ENCODE measurements at regions not wholly inside any gene's neighbourhood (a gene's known extent, or its start where the extent isn't known, plus 50 kb on each side); places are given as distances from the start of the nearest gene placed in this dataset.

- Histone ChIP-seq H3K27me3 (no peaks in the 10 kb centered on the region), H3K4me3 (no peak overlapping the region), H3K27ac (peak overlapping the region in 3 of 4 donors; percentile 20 to 64 (median 54)), H3K4me1 (peaks cover 0 to 41% (median 12%) of the 10 kb centered on the region in 3 donors), H3K9me3 (no peaks in the 10 kb centered on the region), H3K36me3 (no peaks in the 10 kb centered on the region)
- no peak for ATAC-seq
- TF ChIP-seq POLR2A (IDR thresholded peaks at IDR 0.05): no peak
- TF ChIP-seq, protein P1, sequence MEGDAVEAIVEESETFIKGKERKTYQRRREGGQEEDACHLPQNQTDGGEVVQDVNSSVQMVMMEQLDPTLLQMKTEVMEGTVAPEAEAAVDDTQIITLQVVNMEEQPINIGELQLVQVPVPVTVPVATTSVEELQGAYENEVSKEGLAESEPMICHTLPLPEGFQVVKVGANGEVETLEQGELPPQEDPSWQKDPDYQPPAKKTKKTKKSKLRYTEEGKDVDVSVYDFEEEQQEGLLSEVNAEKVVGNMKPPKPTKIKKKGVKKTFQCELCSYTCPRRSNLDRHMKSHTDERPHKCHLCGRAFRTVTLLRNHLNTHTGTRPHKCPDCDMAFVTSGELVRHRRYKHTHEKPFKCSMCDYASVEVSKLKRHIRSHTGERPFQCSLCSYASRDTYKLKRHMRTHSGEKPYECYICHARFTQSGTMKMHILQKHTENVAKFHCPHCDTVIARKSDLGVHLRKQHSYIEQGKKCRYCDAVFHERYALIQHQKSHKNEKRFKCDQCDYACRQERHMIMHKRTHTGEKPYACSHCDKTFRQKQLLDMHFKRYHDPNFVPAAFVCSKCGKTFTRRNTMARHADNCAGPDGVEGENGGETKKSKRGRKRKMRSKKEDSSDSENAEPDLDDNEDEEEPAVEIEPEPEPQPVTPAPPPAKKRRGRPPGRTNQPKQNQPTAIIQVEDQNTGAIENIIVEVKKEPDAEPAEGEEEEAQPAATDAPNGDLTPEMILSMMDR (IDR thresholded peaks at IDR 0.05): no peak
- TF ChIP-seq POLR2AphosphoS5 (IDR thresholded peaks at IDR 0.05): no peak
- TF ChIP-seq EP300 (IDR thresholded peaks at IDR 0.05): no peak
- WGBS, 2 donors (ENCODE audit: low coverage in 1 of 2): 19 to 70% methylated on average over 5 to 12 of the region's 33 CpGs
Measured at GRCh38 chr6:170045981-170046667, 244.8 kb downstream of the DLL1 start.

- peaks cover 0 to 36% (median 12%) of the 10 kb centered on the region in 3 donors for H3K4me1 ChIP-seq
- TF ChIP-seq EP300 (IDR thresholded peaks at IDR 0.05) (no peak), POLR2A (IDR thresholded peaks at IDR 0.05) (no peak), POLR2AphosphoS5 (IDR thresholded peaks at IDR 0.05) (no peak)
- TF ChIP-seq, protein P1 (IDR thresholded peaks at IDR 0.05): no peak
- peak overlapping the region in 1 of 4 donors; percentile 54 for H3K27ac ChIP-seq
- no peak for ATAC-seq
- no peaks in the 10 kb centered on the region for H3K36me3 ChIP-seq
- WGBS, 2 donors (ENCODE audit: low coverage in 1 of 2): 100% methylated on average over 1 of the region's 7 CpGs
- H3K4me3 ChIP-seq: no peak overlapping the region
- H3K27me3 ChIP-seq: no peaks in the 10 kb centered on the region
- no peaks in the 10 kb centered on the region for H3K9me3 ChIP-seq
Measured at GRCh38 chr6:170045563-170045960, 245.3 kb downstream of the DLL1 start.

DNA sequence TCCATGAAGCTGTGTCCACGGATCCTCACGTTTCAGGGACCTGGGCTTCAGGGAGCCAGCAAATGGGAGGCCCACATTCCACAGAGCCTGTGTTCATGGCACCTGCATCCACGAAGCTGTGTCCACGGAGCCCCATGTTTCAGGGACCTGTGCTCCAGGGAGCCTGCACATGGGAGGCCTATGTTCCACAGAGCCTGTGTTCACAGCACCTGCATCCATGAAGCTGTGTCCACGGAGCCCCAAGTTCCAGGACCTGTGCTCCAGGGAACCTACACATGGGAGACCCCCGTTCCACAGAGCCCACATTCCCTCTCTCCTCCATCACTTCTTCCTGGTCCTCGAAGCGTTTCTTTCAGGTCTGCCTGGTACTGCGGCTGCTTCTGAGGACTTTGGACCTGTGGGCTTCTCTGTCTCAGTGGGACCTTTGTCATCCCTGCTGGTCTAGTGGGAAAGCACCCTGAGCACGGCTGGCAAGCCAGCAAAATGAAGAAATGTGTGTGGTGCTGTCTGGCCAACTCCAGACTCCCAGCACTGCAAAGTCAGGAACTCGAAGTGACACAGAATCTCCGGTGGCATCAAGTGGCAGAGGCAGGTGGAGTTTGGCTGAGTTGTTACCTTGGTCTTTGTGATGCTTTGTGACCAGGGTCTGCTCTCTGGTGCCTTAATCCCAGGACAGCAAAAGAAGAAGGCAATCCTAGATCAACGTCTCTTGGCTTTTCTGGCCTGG lies 245.9 kb downstream of the DLL1 start:
- peaks cover 0 to 30% (median 8%) of the 10 kb centered on the region in 3 donors for H3K4me1 ChIP-seq
- no peak overlapping the region for H3K27ac ChIP-seq
- H3K9me3 ChIP-seq: no peaks in the 10 kb centered on the region
- 74 to 90% methylated on average over 2 to 3 of the region's 13 CpGs for WGBS, 2 donors (ENCODE audit: low coverage in 1 of 2)
- no peaks in the 10 kb centered on the region for H3K36me3 ChIP-seq
- no peak for ATAC-seq
- TF ChIP-seq POLR2AphosphoS5 (IDR thresholded peaks at IDR 0.05) (no peak), EP300 (IDR thresholded peaks at IDR 0.05) (no peak), POLR2A (IDR thresholded peaks at IDR 0.05) (no peak)
- TF ChIP-seq, protein P1 (IDR thresholded peaks at IDR 0.05): no peak
- no peak overlapping the region for H3K4me3 ChIP-seq
- H3K27me3 ChIP-seq: no peaks in the 10 kb centered on the region

- ATAC-seq: no peak
- no peaks in the 10 kb centered on the region for H3K36me3 ChIP-seq
- no peaks in the 10 kb centered on the region for H3K9me3 ChIP-seq
- H3K27me3 ChIP-seq: no peaks in the 10 kb centered on the region
- no peak overlapping the region for H3K27ac ChIP-seq
- peaks cover 0 to 21% (median 6%) of the 10 kb centered on the region in 3 donors for H3K4me1 ChIP-seq
- 83 to 90% methylated on average over 1 to 7 of the region's 11 CpGs for WGBS, 2 donors (ENCODE audit: low coverage in 1 of 2)
- TF ChIP-seq, protein P1 (IDR thresholded peaks at IDR 0.05): no peak
- TF ChIP-seq POLR2A (IDR thresholded peaks at IDR 0.05): no peak
- no peak overlapping the region for H3K4me3 ChIP-seq
Measured at GRCh38 chr6:170043881-170044790, 246.7 kb downstream of the DLL1 start.

Data from gastroesophageal sphincter (tissue), 4 donors.